VCaP (cell line): ENCODE measurements at regions not wholly inside any gene's neighbourhood (a gene's known extent, or its start where the extent isn't known, plus 50 kb on each side); places are given as distances from the start of the nearest gene placed in this dataset.

Experiments used
- H3K27ac ChIP-seq: fragments of 450-650 bp; 2 replicates; pipeline ENCODE4 v1.5.1; 2017
- CTCF ChIP-seq: fragments of 450-650 bp; conservative IDR thresholded peaks from 2 replicates; pipeline ENCODE4 v1.5.1; 2017; ENCODE audit warnings: mild to moderate bottlenecking, moderate library complexity

- TF ChIP-seq CTCF = peak; percentile 47
- no peak overlapping the region for H3K27ac ChIP-seq
These were observed 79.0 kb downstream of the ADRA2C start for GRCh38 chr4:3845094-3845743.

GRCh38 chr4:3845744-3846429 lies 79.7 kb downstream of the ADRA2C start:
- no peak overlapping the region for H3K27ac ChIP-seq
- TF ChIP-seq CTCF = no peak

GRCh38 chr4:3847211-3847940 lies 81.2 kb downstream of the ADRA2C start:
- no peak overlapping the region for H3K27ac ChIP-seq
- TF ChIP-seq CTCF = no peak

- no peak overlapping the region for H3K27ac ChIP-seq
These were observed 82.1 kb downstream of the ADRA2C start for GRCh38 chr4:3848323-3848722.

GRCh38 chr4:3849140-3849539 lies 83.0 kb downstream of the ADRA2C start:
- TF ChIP-seq CTCF = no peak
- H3K27ac ChIP-seq = no peak overlapping the region

More at GRCh38 chr4:3848323-3848722, 82.1 kb downstream of the ADRA2C start:
- TF ChIP-seq CTCF = no peak

- H3K27ac ChIP-seq = no peak overlapping the region
- no peak for TF ChIP-seq CTCF
These were observed 83.9 kb downstream of the ADRA2C start for GRCh38 chr4:3850128-3850527.

- H3K27ac ChIP-seq = no peak overlapping the region
- no peak for TF ChIP-seq CTCF
These were observed 85.0 kb downstream of the ADRA2C start for GRCh38 chr4:3851211-3851610.
